ENCODE measurements at regions not wholly inside any gene's neighbourhood (a gene's known extent, or its start where the extent isn't known, plus 50 kb on each side); places are given as distances from the start of the nearest gene placed in this dataset.
"Not testable (repeated sequence)": the region's sequence is repeated elsewhere in the genome, so short reads cannot be mapped to it uniquely, and the experiment has no call there.

GRCh38 chr4:154119317-154119716 is 330.4 kb upstream of the SFRP2 start:
- Histone ChIP-seq H3K9me3 (ENCODE audit: control insufficient read depth, low read depth, low read length) (no peaks in the 10 kb centered on the region), H4K20me1 (ENCODE audit: control insufficient read depth, insufficient read depth, insufficient read length) (no peaks in the 10 kb centered on the region), H4K91ac (ENCODE audit: insufficient read length, low read depth, low read length) (no peak overlapping the region), H3K79me2 (ENCODE audit: insufficient read depth, low read length) (no peaks in the 10 kb centered on the region), H2BK15ac (ENCODE audit: low read depth, low read length) (no peak overlapping the region), H4K5ac (ENCODE audit: insufficient read length, low read depth, low read length) (no peak overlapping the region), H3K4me2 (ENCODE audit: insufficient read depth, insufficient read length, low read length) (no peak overlapping the region), H2AFZ (ENCODE audit: low read length) (no peak overlapping the region), H3K56ac (ENCODE audit: insufficient read length, low read depth, low read length) (no peak overlapping the region), H3K79me1 (ENCODE audit: insufficient read depth, low read depth, low read length, poor library complexity, severe bottlenecking) (no peaks in the 10 kb centered on the region), H3K4ac (ENCODE audit: low read depth, low read length) (no peak overlapping the region), H3K23ac (ENCODE audit: insufficient read length, low read depth, low read length) (no peak overlapping the region), H2BK5ac (ENCODE audit: insufficient read length, low read length) (no peak overlapping the region), H3K27me3 (ENCODE audit: insufficient read depth, low read length) (no peaks in the 10 kb centered on the region), H4K8ac (replicated peaks; ENCODE audit: insufficient read length, low read depth, low read length) (no peak overlapping the region), H3K9ac (ENCODE audit: extremely low read depth, insufficient read length, low read length) (no peak overlapping the region), H3K27ac (ENCODE audit: insufficient read length, low read depth, low read length) (no peak overlapping the region), H2AK5ac (ENCODE audit: insufficient read length, low read length) (no peak overlapping the region), H3T11ph (ENCODE audit: low read length) (no peak overlapping the region), H3K18ac (ENCODE audit: insufficient read length, low read depth, low read length) (no peak overlapping the region), H2BK120ac (ENCODE audit: low read depth, low read length, poor library complexity, severe bottlenecking) (no peak overlapping the region), H3K14ac (ENCODE audit: insufficient read depth, low read length) (no peak overlapping the region), H2BK12ac (ENCODE audit: insufficient read length, low read depth, low read length) (no peak overlapping the region), H2BK20ac (ENCODE audit: low read depth, low read length, poor library complexity, severe bottlenecking) (no peak overlapping the region), H3K4me1 (ENCODE audit: insufficient read depth, low read length) (no peaks in the 10 kb centered on the region), H3K23me2 (ENCODE audit: insufficient read length, low read depth, low read length, poor library complexity, severe bottlenecking) (no peaks in the 10 kb centered on the region)
- H3K4me1 Mint-ChIP-seq, result no peaks in the 10 kb centered on the region
- peaks cover 3% of the 10 kb centered on the region for H3K27me3 Mint-ChIP-seq (ENCODE audit: low read depth)
- H3K9me3 Mint-ChIP-seq, result no peaks in the 10 kb centered on the region
- H3K36me3 Mint-ChIP-seq (ENCODE audit: insufficient read depth in 1 of 3, low read depth in 3 of 3), result no peaks in the 10 kb centered on the region; a peak in 1 of 7 replicates
- TF ChIP-seq, protein P1, sequence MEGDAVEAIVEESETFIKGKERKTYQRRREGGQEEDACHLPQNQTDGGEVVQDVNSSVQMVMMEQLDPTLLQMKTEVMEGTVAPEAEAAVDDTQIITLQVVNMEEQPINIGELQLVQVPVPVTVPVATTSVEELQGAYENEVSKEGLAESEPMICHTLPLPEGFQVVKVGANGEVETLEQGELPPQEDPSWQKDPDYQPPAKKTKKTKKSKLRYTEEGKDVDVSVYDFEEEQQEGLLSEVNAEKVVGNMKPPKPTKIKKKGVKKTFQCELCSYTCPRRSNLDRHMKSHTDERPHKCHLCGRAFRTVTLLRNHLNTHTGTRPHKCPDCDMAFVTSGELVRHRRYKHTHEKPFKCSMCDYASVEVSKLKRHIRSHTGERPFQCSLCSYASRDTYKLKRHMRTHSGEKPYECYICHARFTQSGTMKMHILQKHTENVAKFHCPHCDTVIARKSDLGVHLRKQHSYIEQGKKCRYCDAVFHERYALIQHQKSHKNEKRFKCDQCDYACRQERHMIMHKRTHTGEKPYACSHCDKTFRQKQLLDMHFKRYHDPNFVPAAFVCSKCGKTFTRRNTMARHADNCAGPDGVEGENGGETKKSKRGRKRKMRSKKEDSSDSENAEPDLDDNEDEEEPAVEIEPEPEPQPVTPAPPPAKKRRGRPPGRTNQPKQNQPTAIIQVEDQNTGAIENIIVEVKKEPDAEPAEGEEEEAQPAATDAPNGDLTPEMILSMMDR (conservative IDR thresholded peaks at IDR 0.05), result peak; percentile 53
- no CpG with 5 or more reads among the region's 5 CpGs for WGBS (ENCODE audit: extremely low coverage, insufficient read length, low lambda C conversion rate)
- no peak overlapping the region for H3K4me3 Mint-ChIP-seq
- peak overlapping the region in 1 of 3 experiments; percentile 14; a peak in 1 of 7 replicates for H3K27ac Mint-ChIP-seq
- peak; percentile 43 for DNase-seq

DNA sequence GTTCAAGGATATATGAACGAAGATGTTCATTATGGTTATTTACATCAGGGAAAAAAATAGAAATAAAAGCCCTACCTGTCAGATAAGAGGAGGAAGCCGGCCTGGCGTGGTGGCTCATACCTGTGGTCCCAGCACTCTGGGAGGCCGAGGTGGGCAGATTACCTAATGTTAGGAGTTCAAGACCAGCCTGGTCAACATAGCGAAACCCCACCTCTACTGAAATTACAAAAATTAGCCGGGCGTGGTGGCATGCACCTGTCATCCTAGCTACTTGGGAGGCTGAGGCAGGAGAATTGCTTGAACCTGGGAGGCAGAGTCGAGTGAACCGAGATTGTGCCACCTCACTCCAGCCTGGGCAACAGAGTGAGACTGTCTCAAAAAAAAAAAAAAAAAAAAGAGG is 328.8 kb upstream of the SFRP2 start:
- H2BK5ac ChIP-seq (ENCODE audit: insufficient read length, low read length); H3K56ac ChIP-seq (ENCODE audit: insufficient read length, low read depth, low read length); H3K27ac Mint-ChIP-seq; H3K27ac ChIP-seq (ENCODE audit: insufficient read length, low read depth, low read length); H3K4me1 Mint-ChIP-seq; H3K79me2 ChIP-seq (ENCODE audit: insufficient read depth, low read length); H3K36me3 Mint-ChIP-seq (ENCODE audit: insufficient read depth in 1 of 3, low read depth in 3 of 3); H3K27me3 ChIP-seq (ENCODE audit: insufficient read depth, low read length); H2AK5ac ChIP-seq (ENCODE audit: insufficient read length, low read length); H2BK120ac ChIP-seq (ENCODE audit: low read depth, low read length, poor library complexity, severe bottlenecking); H3K23me2 ChIP-seq (ENCODE audit: insufficient read length, low read depth, low read length, poor library complexity, severe bottlenecking); H4K20me1 ChIP-seq (ENCODE audit: control insufficient read depth, insufficient read depth, insufficient read length); H3T11ph ChIP-seq (ENCODE audit: low read length); H3K4ac ChIP-seq (ENCODE audit: low read depth, low read length); H3K4me1 ChIP-seq (ENCODE audit: insufficient read depth, low read length); H4K5ac ChIP-seq (ENCODE audit: insufficient read length, low read depth, low read length); H3K27me3 Mint-ChIP-seq (ENCODE audit: low read depth); H3K18ac ChIP-seq (ENCODE audit: insufficient read length, low read depth, low read length); H3K9me3 ChIP-seq (ENCODE audit: control insufficient read depth, low read depth, low read length); H3K4me3 Mint-ChIP-seq; H4K91ac ChIP-seq (ENCODE audit: insufficient read length, low read depth, low read length); H3K4me2 ChIP-seq (ENCODE audit: insufficient read depth, insufficient read length, low read length); H2BK15ac ChIP-seq (ENCODE audit: low read depth, low read length); H3K14ac ChIP-seq (ENCODE audit: insufficient read depth, low read length); H2AFZ ChIP-seq (ENCODE audit: low read length); H2BK12ac ChIP-seq (ENCODE audit: insufficient read length, low read depth, low read length); H3K79me1 ChIP-seq (ENCODE audit: insufficient read depth, low read depth, low read length, poor library complexity, severe bottlenecking); H3K23ac ChIP-seq (ENCODE audit: insufficient read length, low read depth, low read length); H3K9ac ChIP-seq (ENCODE audit: extremely low read depth, insufficient read length, low read length); H4K8ac ChIP-seq (replicated peaks; ENCODE audit: insufficient read length, low read depth, low read length); DNase-seq; H2BK20ac ChIP-seq (ENCODE audit: low read depth, low read length, poor library complexity, severe bottlenecking): not testable (repeated sequence)
- WGBS (ENCODE audit: extremely low coverage, insufficient read length, low lambda C conversion rate), result no CpG with 5 or more reads among the region's 9 CpGs
- peaks cover 8 to 15% of the 10 kb centered on the region in 2 experiments; a peak in 4 of 5 replicates for H3K9me3 Mint-ChIP-seq

All from H9 (cell line).